ENCODE measurements at regions not wholly inside any gene's neighbourhood (a gene's known extent, or its start where the extent isn't known, plus 50 kb on each side); places are given as distances from the start of the nearest gene placed in this dataset.
A peak's percentile ranks its signal among the peaks of the same experiment; 100 is the strongest.

DNA sequence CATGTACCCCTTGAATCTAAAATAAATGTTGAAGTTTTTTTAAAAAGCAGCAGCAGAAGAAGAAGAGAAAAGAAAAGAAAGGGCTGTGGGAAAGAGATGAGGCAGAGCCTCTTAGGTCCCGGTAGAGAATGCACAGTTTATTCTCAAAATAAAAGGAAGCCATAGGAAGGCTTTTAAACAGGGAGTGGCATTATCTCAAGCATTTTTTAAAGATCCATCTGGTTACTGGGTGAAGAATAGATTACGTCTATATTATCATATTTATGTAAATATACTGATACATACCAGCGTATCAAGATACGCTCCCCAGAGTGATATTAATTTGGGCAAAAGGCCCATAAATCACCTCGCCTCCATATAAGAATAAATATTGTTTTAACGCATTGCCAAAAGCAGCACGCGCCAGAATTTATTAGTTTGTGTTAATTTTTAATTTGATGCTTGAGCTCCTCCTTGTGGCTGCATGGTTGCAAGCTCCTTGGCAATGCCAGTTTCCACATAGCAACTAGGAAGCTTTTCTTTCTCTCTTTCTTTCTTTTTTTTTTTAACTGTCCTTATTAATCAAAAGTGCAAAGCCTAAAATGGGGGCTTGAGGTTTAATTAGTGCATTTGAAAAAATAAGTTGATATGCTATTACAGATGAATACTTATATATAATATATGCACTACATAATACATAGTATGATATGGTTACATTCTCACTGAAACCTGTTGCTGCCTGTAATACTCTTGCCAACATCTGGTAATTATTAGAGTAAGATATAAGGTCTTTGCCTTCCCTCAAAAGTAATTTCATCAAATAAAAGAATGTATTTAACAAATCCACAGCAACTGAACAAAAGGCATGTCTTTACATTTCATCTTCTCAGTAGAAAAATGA is 242.8 kb upstream of the UBE2E2 start:
- POLR2A ChIA-PET (ENCODE audit: partially characterized antibody): no interaction called here
- H3K36me3 ChIP-seq (ENCODE audit: control insufficient read depth in 2 of 4, insufficient read depth in 4 of 4, low read length in 3 of 4): no peaks in the 10 kb centered on the region
- H3K23me2 ChIP-seq (ENCODE audit: low read depth, low read length): no peaks in the 10 kb centered on the region
- H4K8ac ChIP-seq (ENCODE audit: extremely low read depth, insufficient read depth, low read length): no peak overlapping the region
- H3K4ac ChIP-seq (replicated peaks; ENCODE audit: insufficient read length, low read depth, low read length): no peak overlapping the region
- H2AK5ac ChIP-seq (ENCODE audit: low read depth, low read length): no peak overlapping the region
- H3K4me2 ChIP-seq (ENCODE audit: insufficient read depth in 1 of 2, low read depth in 2 of 2, low read length in 2 of 2): no peak overlapping the region
- no peak overlapping the region for H2BK15ac ChIP-seq (ENCODE audit: low read length)
- H3K23ac ChIP-seq (ENCODE audit: insufficient read length): no peak overlapping the region
- no peak overlapping the region for H3K14ac ChIP-seq (ENCODE audit: insufficient read length)
- no peak overlapping the region for H3K9ac ChIP-seq (replicated peaks in 1 of 4; ENCODE audit: extremely low read depth in 1 of 4, low read depth in 3 of 4, low read length in 3 of 4)
- H3K79me2 ChIP-seq (ENCODE audit: control insufficient read depth in 1 of 2, insufficient read depth in 2 of 2, low read length in 2 of 2): no peaks in the 10 kb centered on the region
- no peak overlapping the region for H4K5ac ChIP-seq (ENCODE audit: insufficient read length, low read depth, low read length)
- no peak overlapping the region for H4K91ac ChIP-seq (replicated peaks; ENCODE audit: insufficient read length, low read length)
- H2BK120ac ChIP-seq (replicated peaks; ENCODE audit: low read depth, low read length): no peak overlapping the region
- no peak overlapping the region for H3K27ac ChIP-seq (ENCODE audit: low read depth, low read length)
- no peaks in the 10 kb centered on the region for H3K27me3 ChIP-seq (replicated peaks in 1 of 4; ENCODE audit: control insufficient read depth in 3 of 4, extremely low read depth in 1 of 4, insufficient read depth in 3 of 4, low read length in 3 of 4)
- no peak overlapping the region for H2BK5ac ChIP-seq (ENCODE audit: low read depth, low read length)
- TF ChIP-seq, protein P1, sequence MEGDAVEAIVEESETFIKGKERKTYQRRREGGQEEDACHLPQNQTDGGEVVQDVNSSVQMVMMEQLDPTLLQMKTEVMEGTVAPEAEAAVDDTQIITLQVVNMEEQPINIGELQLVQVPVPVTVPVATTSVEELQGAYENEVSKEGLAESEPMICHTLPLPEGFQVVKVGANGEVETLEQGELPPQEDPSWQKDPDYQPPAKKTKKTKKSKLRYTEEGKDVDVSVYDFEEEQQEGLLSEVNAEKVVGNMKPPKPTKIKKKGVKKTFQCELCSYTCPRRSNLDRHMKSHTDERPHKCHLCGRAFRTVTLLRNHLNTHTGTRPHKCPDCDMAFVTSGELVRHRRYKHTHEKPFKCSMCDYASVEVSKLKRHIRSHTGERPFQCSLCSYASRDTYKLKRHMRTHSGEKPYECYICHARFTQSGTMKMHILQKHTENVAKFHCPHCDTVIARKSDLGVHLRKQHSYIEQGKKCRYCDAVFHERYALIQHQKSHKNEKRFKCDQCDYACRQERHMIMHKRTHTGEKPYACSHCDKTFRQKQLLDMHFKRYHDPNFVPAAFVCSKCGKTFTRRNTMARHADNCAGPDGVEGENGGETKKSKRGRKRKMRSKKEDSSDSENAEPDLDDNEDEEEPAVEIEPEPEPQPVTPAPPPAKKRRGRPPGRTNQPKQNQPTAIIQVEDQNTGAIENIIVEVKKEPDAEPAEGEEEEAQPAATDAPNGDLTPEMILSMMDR (IDR thresholded peaks at IDR 0.05; ENCODE audit: control extremely low read depth in 1 of 3, insufficient read depth in 1 of 3, low read depth in 1 of 3, low read length in 3 of 3): peak in 2 of 3 experiments; percentile 63 to 64; a peak in 3 of 4 replicates
- no peak for TF ChIP-seq SP4 (IDR thresholded peaks at IDR 0.05; ENCODE audit: low read length)
- peak; percentile 73 to 80 for TF ChIP-seq RAD21 (IDR thresholded peaks at IDR 0.05 in 1 of 2, conservative IDR thresholded peaks at IDR 0.05 in 1 of 2; ENCODE audit: low read depth in 2 of 2, low read length in 2 of 2)
- CTCF ChIA-PET (ENCODE audit: partially characterized antibody): interaction anchor here (0.6 to 3.2 kb wide), 26 partner anchors 9 to 1584 kb away, joined by 3 to 28 read pairs (median 3); no protein-coding TSS in a partner anchor
- no peaks in the 10 kb centered on the region for H3K79me1 ChIP-seq (ENCODE audit: low read depth, low read length)
- H3K9me3 ChIP-seq (ENCODE audit: insufficient read depth in 2 of 2, low read depth in 1 of 2, low read length in 1 of 2): no peaks in the 10 kb centered on the region
- DNase-seq (ENCODE audit: low read depth in 1 of 2, low spot score in 2 of 2): no peak
- no peak overlapping the region for H2AFZ ChIP-seq (ENCODE audit: low read length)
- no peak overlapping the region for H3K56ac ChIP-seq (replicated peaks; ENCODE audit: insufficient read length, low read depth, low read length)
- H2BK20ac ChIP-seq (ENCODE audit: low read length): no peak overlapping the region
- no peaks in the 10 kb centered on the region; a peak in 1 of 7 replicates for H3K4me1 ChIP-seq (replicated peaks in 1 of 4; ENCODE audit: control insufficient read depth in 3 of 4, insufficient read depth in 4 of 4, low read length in 3 of 4)
- 58% methylated on average over 8 of the region's 8 CpGs; no CpG with 5 or more reads in 1 of the 2 experiments for WGBS, 2 experiments (ENCODE audit: extremely low coverage in 1 of 2, insufficient coverage in 1 of 2, insufficient read length in 1 of 2, insufficient replicate concordance in 2 of 2, low coverage in 1 of 2, low lambda C conversion rate in 2 of 2, missing lambda C conversion rate in 1 of 2)
- no peak overlapping the region for H3K18ac ChIP-seq (ENCODE audit: extremely low read depth, low read length)
- H4K20me1 ChIP-seq (replicated peaks in 1 of 2; ENCODE audit: control insufficient read depth in 1 of 2, insufficient read depth in 2 of 2, low read length in 2 of 2): no peaks in the 10 kb centered on the region
- peak; percentile 63 for FAIRE-seq
- H3K4me3 ChIP-seq (ENCODE audit: extremely low read depth in 1 of 4, insufficient read depth in 2 of 4, low read depth in 3 of 4, low read length in 4 of 4): no peak overlapping the region
- no peak overlapping the region for H2BK12ac ChIP-seq (ENCODE audit: low read depth, low read length)

Data from H1 (cell line).